ENCODE measurements at regions not wholly inside any gene's neighbourhood (a gene's known extent, or its start where the extent isn't known, plus 50 kb on each side); places are given as distances from the start of the nearest gene placed in this dataset.

- Mint-ChIP-seq H3K27ac (ENCODE audit: unreplicated experiment) (no peak overlapping the region), H3K9me3 (ENCODE audit: unreplicated experiment) (no peaks in the 10 kb centered on the region), H3K27me3 (ENCODE audit: unreplicated experiment) (peaks cover 3% of the 10 kb centered on the region), H3K36me3 (ENCODE audit: unreplicated experiment) (no peaks in the 10 kb centered on the region), H3K4me1 (ENCODE audit: low read depth, unreplicated experiment) (no peaks in the 10 kb centered on the region), H3K4me3 (ENCODE audit: unreplicated experiment) (no peak overlapping the region)
- no peak for TF ChIP-seq CTCF (IDR thresholded peaks at IDR 0.05; ENCODE audit: partially characterized antibody, unreplicated experiment)
- no peak for DNase-seq
Observed at GRCh38 chr5:38607396-38607795, 51.0 kb upstream of the LIFR start.

- H3K27ac Mint-ChIP-seq (ENCODE audit: unreplicated experiment), result no peak overlapping the region
Observed at GRCh38 chr5:38607930-38608564, 51.6 kb upstream of the LIFR start.

GRCh38 chr5:38608874-38609273 lies 52.4 kb upstream of the LIFR start:
- peaks cover 3% of the 10 kb centered on the region for H3K27me3 Mint-ChIP-seq (ENCODE audit: unreplicated experiment)
- H3K4me1 Mint-ChIP-seq (ENCODE audit: low read depth, unreplicated experiment), result no peaks in the 10 kb centered on the region
- no peak for DNase-seq
- H3K4me3 Mint-ChIP-seq (ENCODE audit: unreplicated experiment), result no peak overlapping the region
- TF ChIP-seq CTCF (IDR thresholded peaks at IDR 0.05; ENCODE audit: partially characterized antibody, unreplicated experiment), result no peak
- H3K9me3 Mint-ChIP-seq (ENCODE audit: unreplicated experiment), result no peaks in the 10 kb centered on the region
- no peaks in the 10 kb centered on the region for H3K36me3 Mint-ChIP-seq (ENCODE audit: unreplicated experiment)
- no peak overlapping the region for H3K27ac Mint-ChIP-seq (ENCODE audit: unreplicated experiment)

More at GRCh38 chr5:38607930-38608564, 51.6 kb upstream of the LIFR start:
- no peaks in the 10 kb centered on the region for H3K9me3 Mint-ChIP-seq (ENCODE audit: unreplicated experiment)
- no peak overlapping the region for H3K4me3 Mint-ChIP-seq (ENCODE audit: unreplicated experiment)
- peaks cover 3% of the 10 kb centered on the region for H3K27me3 Mint-ChIP-seq (ENCODE audit: unreplicated experiment)
- DNase-seq, result no peak
- H3K36me3 Mint-ChIP-seq (ENCODE audit: unreplicated experiment), result no peaks in the 10 kb centered on the region
- no peak for TF ChIP-seq CTCF (IDR thresholded peaks at IDR 0.05; ENCODE audit: partially characterized antibody, unreplicated experiment)
- H3K4me1 Mint-ChIP-seq (ENCODE audit: low read depth, unreplicated experiment), result no peaks in the 10 kb centered on the region

- Mint-ChIP-seq H3K9me3 (ENCODE audit: unreplicated experiment) (no peaks in the 10 kb centered on the region), H3K4me1 (ENCODE audit: low read depth, unreplicated experiment) (no peaks in the 10 kb centered on the region), H3K36me3 (ENCODE audit: unreplicated experiment) (no peaks in the 10 kb centered on the region), H3K27ac (ENCODE audit: unreplicated experiment) (no peak overlapping the region), H3K27me3 (ENCODE audit: unreplicated experiment) (no peaks in the 10 kb centered on the region), H3K4me3 (ENCODE audit: unreplicated experiment) (no peak overlapping the region)
- DNase-seq, result no peak
- no peak for TF ChIP-seq CTCF (IDR thresholded peaks at IDR 0.05; ENCODE audit: partially characterized antibody, unreplicated experiment)
Observed at GRCh38 chr5:38612851-38613250, 56.4 kb upstream of the LIFR start.

GRCh38 chr5:38613490-38613889 lies 57.0 kb upstream of the LIFR start:
- Mint-ChIP-seq H3K36me3 (ENCODE audit: unreplicated experiment) (no peaks in the 10 kb centered on the region), H3K4me1 (ENCODE audit: low read depth, unreplicated experiment) (no peaks in the 10 kb centered on the region), H3K9me3 (ENCODE audit: unreplicated experiment) (no peaks in the 10 kb centered on the region), H3K27me3 (ENCODE audit: unreplicated experiment) (no peaks in the 10 kb centered on the region), H3K4me3 (ENCODE audit: unreplicated experiment) (no peak overlapping the region), H3K27ac (ENCODE audit: unreplicated experiment) (no peak overlapping the region)
- TF ChIP-seq CTCF (IDR thresholded peaks at IDR 0.05; ENCODE audit: partially characterized antibody, unreplicated experiment), result no peak
- DNase-seq, result no peak

Data from glutamatergic neuron (in vitro differentiated cells).